Tibial nerve (tissue), 4 donors: ENCODE measurements at regions not wholly inside any gene's neighbourhood (a gene's known extent, or its start where the extent isn't known, plus 50 kb on each side); places are given as distances from the start of the nearest gene placed in this dataset.

Experiments used
- DNase-seq, 2 donors: peaks; one replicate each; pipeline ENCODE4 v3.0.0-alpha.2; 2019; ENCODE audit warnings: low spot score in 2 of 2
- H3K27ac ChIP-seq, 4 donors: fragments of 200-600 bp; sonication (generic) in 3 of 4; one replicate each; pipeline ENCODE4 v1.5.1; 2017 to 2019; ENCODE audit warnings: mild to moderate bottlenecking in 1 of 4
- H3K27me3 ChIP-seq, 2 donors: fragments of 200-600 bp; sonication (generic) in 1 of 2; one replicate each; pipeline versions ENCODE4 v1.5.1 to v1.6.0; 2017 to 2019
- H3K36me3 ChIP-seq, 3 donors: fragments of 200-600 bp; sonication (generic); one replicate each; pipeline ENCODE4 v1.5.1; 2018 to 2019
- H3K4me1 ChIP-seq, 4 donors: fragments of 200-600 bp; sonication (generic) in 3 of 4; one replicate each; pipeline ENCODE4 v1.5.1; 2017 to 2019
- H3K4me3 ChIP-seq, 4 donors: fragments of 200-600 bp; sonication (generic) in 3 of 4; one replicate each; pipeline ENCODE4 v1.5.1; 2017 to 2019; ENCODE audit warnings: mild to moderate bottlenecking in 1 of 4, moderate library complexity in 1 of 4
- H3K9me3 ChIP-seq, 4 donors: fragments of 200-600 bp; sonication (generic) in 3 of 4; one replicate each; pipeline ENCODE4 v1.5.1; 2017 to 2019
- EP300 ChIP-seq, 2 donors: sonication (generic); formaldehyde crosslinking; IDR thresholded peaks; one replicate each; pipeline ENCODE4 v1.6.1; 2017; ENCODE audit warnings: antibody characterized with exemption in 2 of 2, mild to moderate bottlenecking in 1 of 2
- POLR2A ChIP-seq, 2 donors: fragments of 450-650 bp; IDR thresholded peaks; one replicate each; pipeline ENCODE4 v1.6.1; 2017; ENCODE audit warnings: antibody characterized with exemption in 2 of 2, mild to moderate bottlenecking in 2 of 2, moderate library complexity in 2 of 2
- WGBS, 2 donors: methylation state at CpG; one replicate each; pipeline ENCODE4 v1.1.5; 2018; 5-methylcytosine and 5-hydroxymethylcytosine counted together
- TF ChIP-seq, protein P1 (sequence below), 5 experiments: fragments of 200-600 bp in 3 of 5; fragments of 450-650 bp in 2 of 5; sonication (generic) in 3 of 5; IDR thresholded peaks; one replicate each; pipeline ENCODE4 v1.5.1; 2016 to 2019; ENCODE audit warnings: antibody characterized with exemption in 5 of 5, mild to moderate bottlenecking in 3 of 5, moderate library complexity in 2 of 5

- peaks cover 0 to 11% (median 0%) of the 10 kb centered on the region in 4 donors for H3K4me1 ChIP-seq
- H3K9me3 ChIP-seq, result no peaks in the 10 kb centered on the region
- WGBS, 2 donors, result 83 to 91% methylated on average over 10 of the region's 10 CpGs
- no peak for DNase-seq
- no peak overlapping the region for H3K27ac ChIP-seq
- TF ChIP-seq POLR2A (IDR thresholded peaks at IDR 0.05) (no peak), EP300 (IDR thresholded peaks at IDR 0.05) (no peak)
- TF ChIP-seq, protein P1, sequence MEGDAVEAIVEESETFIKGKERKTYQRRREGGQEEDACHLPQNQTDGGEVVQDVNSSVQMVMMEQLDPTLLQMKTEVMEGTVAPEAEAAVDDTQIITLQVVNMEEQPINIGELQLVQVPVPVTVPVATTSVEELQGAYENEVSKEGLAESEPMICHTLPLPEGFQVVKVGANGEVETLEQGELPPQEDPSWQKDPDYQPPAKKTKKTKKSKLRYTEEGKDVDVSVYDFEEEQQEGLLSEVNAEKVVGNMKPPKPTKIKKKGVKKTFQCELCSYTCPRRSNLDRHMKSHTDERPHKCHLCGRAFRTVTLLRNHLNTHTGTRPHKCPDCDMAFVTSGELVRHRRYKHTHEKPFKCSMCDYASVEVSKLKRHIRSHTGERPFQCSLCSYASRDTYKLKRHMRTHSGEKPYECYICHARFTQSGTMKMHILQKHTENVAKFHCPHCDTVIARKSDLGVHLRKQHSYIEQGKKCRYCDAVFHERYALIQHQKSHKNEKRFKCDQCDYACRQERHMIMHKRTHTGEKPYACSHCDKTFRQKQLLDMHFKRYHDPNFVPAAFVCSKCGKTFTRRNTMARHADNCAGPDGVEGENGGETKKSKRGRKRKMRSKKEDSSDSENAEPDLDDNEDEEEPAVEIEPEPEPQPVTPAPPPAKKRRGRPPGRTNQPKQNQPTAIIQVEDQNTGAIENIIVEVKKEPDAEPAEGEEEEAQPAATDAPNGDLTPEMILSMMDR (IDR thresholded peaks at IDR 0.05), result no peak
- H3K4me3 ChIP-seq, result no peak overlapping the region
- no peaks in the 10 kb centered on the region for H3K27me3 ChIP-seq
- no peaks in the 10 kb centered on the region for H3K36me3 ChIP-seq
These were observed 212.0 kb upstream of the JARID2 start for GRCh38 chr6:15033850-15034203.

DNA sequence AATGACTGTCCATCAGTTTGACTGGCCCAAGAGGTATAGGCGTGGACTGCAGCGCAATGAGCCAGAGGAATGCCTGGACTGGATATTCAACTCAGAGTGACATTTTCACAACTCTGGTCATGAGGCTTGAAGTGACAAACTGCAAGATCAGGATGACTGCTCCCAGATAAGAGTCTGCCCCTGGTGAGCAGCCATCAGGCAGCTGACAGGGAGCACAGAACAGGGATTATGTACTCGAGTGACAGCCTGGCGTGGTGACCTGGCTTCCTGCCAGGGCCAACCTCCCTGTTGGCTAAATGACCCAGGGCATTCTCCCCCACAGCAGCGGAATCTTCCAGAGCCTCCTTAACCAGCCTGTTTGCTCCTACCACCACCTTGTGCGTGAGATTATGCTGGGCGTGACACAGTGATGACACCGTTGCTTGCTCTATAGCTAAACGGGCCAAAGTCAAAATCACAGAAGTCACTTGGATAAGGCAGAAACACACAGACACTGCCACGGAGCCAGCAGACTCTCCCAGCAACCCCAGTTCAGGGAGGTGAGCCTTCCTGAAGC is 209.1 kb upstream of the JARID2 start:
- Histone ChIP-seq H3K36me3 (no peaks in the 10 kb centered on the region), H3K27me3 (no peaks in the 10 kb centered on the region), H3K4me1 (peaks cover 0 to 11% (median 0%) of the 10 kb centered on the region in 4 donors), H3K27ac (no peak overlapping the region), H3K9me3 (no peaks in the 10 kb centered on the region), H3K4me3 (no peak overlapping the region)
- 37 to 60% methylated on average over 10 of the region's 10 CpGs for WGBS, 2 donors
- peak in 1 of 2 donors; percentile 15 for DNase-seq
- no peak for TF ChIP-seq EP300 (IDR thresholded peaks at IDR 0.05)
- TF ChIP-seq POLR2A (IDR thresholded peaks at IDR 0.05), result no peak
- TF ChIP-seq, protein P1 (IDR thresholded peaks at IDR 0.05), result no peak

- WGBS, 2 donors, result 82 to 87% methylated on average over 5 of the region's 5 CpGs
- TF ChIP-seq POLR2A (IDR thresholded peaks at IDR 0.05) (no peak), EP300 (IDR thresholded peaks at IDR 0.05) (no peak)
- TF ChIP-seq, protein P1 (IDR thresholded peaks at IDR 0.05), result no peak
These were observed 208.6 kb upstream of the JARID2 start for GRCh38 chr6:15037253-15037652.

GRCh38 chr6:15038013-15038791 is 207.7 kb upstream of the JARID2 start:
- Histone ChIP-seq H3K4me1 (peaks cover 0 to 11% (median 0%) of the 10 kb centered on the region in 4 donors), H3K4me3 (no peak overlapping the region), H3K27me3 (no peaks in the 10 kb centered on the region), H3K9me3 (no peaks in the 10 kb centered on the region), H3K27ac (no peak overlapping the region), H3K36me3 (no peaks in the 10 kb centered on the region)
- no peak for DNase-seq
- 94 to 96% methylated on average over 11 of the region's 11 CpGs for WGBS, 2 donors
- TF ChIP-seq, protein P1 (IDR thresholded peaks at IDR 0.05), result no peak
- TF ChIP-seq POLR2A (IDR thresholded peaks at IDR 0.05) (no peak), EP300 (IDR thresholded peaks at IDR 0.05) (no peak)

More at GRCh38 chr6:15037253-15037652, 208.6 kb upstream of the JARID2 start:
- H3K4me1 ChIP-seq, result peaks cover 0 to 11% (median 0%) of the 10 kb centered on the region in 4 donors
- H3K27ac ChIP-seq, result no peak overlapping the region
- no peak for DNase-seq
- H3K36me3 ChIP-seq, result no peaks in the 10 kb centered on the region
- no peaks in the 10 kb centered on the region for H3K27me3 ChIP-seq
- no peaks in the 10 kb centered on the region for H3K9me3 ChIP-seq
- no peak overlapping the region for H3K4me3 ChIP-seq

GRCh38 chr6:15039136-15039535 is 206.7 kb upstream of the JARID2 start:
- peaks cover 0 to 11% (median 0%) of the 10 kb centered on the region in 4 donors for H3K4me1 ChIP-seq
- no peaks in the 10 kb centered on the region for H3K27me3 ChIP-seq
- no peak overlapping the region for H3K4me3 ChIP-seq
- H3K27ac ChIP-seq, result no peak overlapping the region
- no peak for DNase-seq
- WGBS, 2 donors, result 94 to 97% methylated on average over 3 of the region's 3 CpGs
- H3K9me3 ChIP-seq, result no peaks in the 10 kb centered on the region
- TF ChIP-seq EP300 (IDR thresholded peaks at IDR 0.05) (no peak), POLR2A (IDR thresholded peaks at IDR 0.05) (no peak)
- TF ChIP-seq, protein P1 (IDR thresholded peaks at IDR 0.05), result no peak
- no peaks in the 10 kb centered on the region for H3K36me3 ChIP-seq
